GM12872 (cell line): ENCODE measurements at regions not wholly inside any gene's neighbourhood (a gene's known extent, or its start where the extent isn't known, plus 50 kb on each side); places are given as distances from the start of the nearest gene placed in this dataset.

Experiments used
- CTCF ChIP-seq: IDR thresholded peaks from 3 replicates; pipeline ENCODE4 v1.5.1; 2011; ENCODE audit warnings: low read depth, mild to moderate bottlenecking, low read length, moderate library complexity; ENCODE audit not compliant: insufficient read depth

- peak; percentile 63 for TF ChIP-seq CTCF
Observed at GRCh38 chr4:4677556-4678522, 136.0 kb upstream of the STX18 start.

GRCh38 chr4:4675641-4676040, 133.8 kb upstream of the STX18 start:
- TF ChIP-seq CTCF = no peak

- no peak for TF ChIP-seq CTCF
Observed at GRCh38 chr4:4675051-4675581, 133.3 kb upstream of the STX18 start.

GRCh38 chr4:4673070-4673469, 131.2 kb upstream of the STX18 start:
- TF ChIP-seq CTCF = no peak

GRCh38 chr4:4672402-4672801, 130.6 kb upstream of the STX18 start:
- no peak for TF ChIP-seq CTCF

- no peak for TF ChIP-seq CTCF
Observed at GRCh38 chr4:4671774-4672349, 130.0 kb upstream of the STX18 start.

GRCh38 chr4:4670869-4671268, 129.0 kb upstream of the STX18 start:
- no peak for TF ChIP-seq CTCF
